Loucy (cell line): ENCODE measurements at regions not wholly inside any gene's neighbourhood (a gene's known extent, or its start where the extent isn't known, plus 50 kb on each side); places are given as distances from the start of the nearest gene placed in this dataset.

Experiments
- H2AFZ ChIP-seq: fragments of 200-600 bp; sonication (generic); 2 replicates; pipeline ENCODE4 v1.6.0; 2016; ENCODE audit warnings: antibody characterized with exemption, mild to moderate bottlenecking, low read length, moderate library complexity
- H3F3A ChIP-seq: fragments of 200-600 bp; 2 replicates; pipeline ENCODE4 v1.6.0; 2016; ENCODE audit warnings: antibody characterized with exemption, low read depth, mild to moderate bottlenecking
- H3K27me3 ChIP-seq: fragments of 200-600 bp; sonication (generic); 2 replicates; pipeline ENCODE4 v1.6.1; 2014; ENCODE audit warnings: low read length, mild to moderate bottlenecking; ENCODE audit not compliant: insufficient read depth, poor library complexity, severe bottlenecking
- H3K36me3 ChIP-seq: fragments of 200-600 bp; sonication (generic); 2 replicates; pipeline ENCODE4 v1.6.1; 2016; ENCODE audit warnings: low read length; ENCODE audit not compliant: insufficient read depth
- H3K4me1 ChIP-seq: fragments of 200-600 bp; sonication (generic); 2 replicates; pipeline ENCODE4 v1.5.1; 2014; ENCODE audit warnings: low read length, mild to moderate bottlenecking; ENCODE audit not compliant: insufficient read depth, poor library complexity, severe bottlenecking
- H3K4me2 ChIP-seq: fragments of 200-600 bp; sonication (generic); 2 replicates; pipeline ENCODE4 v1.6.0; 2014; ENCODE audit warnings: antibody characterized with exemption, low read length, low read depth, mild to moderate bottlenecking; ENCODE audit not compliant: poor library complexity, severe bottlenecking
- H3K4me3 ChIP-seq: fragments of 200-600 bp; sonication (generic); 2 replicates; pipeline ENCODE4 v1.5.1; 2014; ENCODE audit warnings: low read length, mild to moderate bottlenecking, mixed read lengths; ENCODE audit not compliant: poor library complexity, severe bottlenecking
- H3K79me2 ChIP-seq: fragments of 200-600 bp; sonication (generic); 2 replicates; pipeline ENCODE4 v1.6.1; 2014; ENCODE audit warnings: low read length; ENCODE audit not compliant: insufficient read depth
- H3K9ac ChIP-seq: fragments of 200-600 bp; sonication (generic); 2 replicates; pipeline ENCODE4 v1.6.0; 2014; ENCODE audit warnings: mild to moderate bottlenecking, low read depth, low read length, moderate library complexity; ENCODE audit not compliant: poor library complexity, severe bottlenecking
- H3K9me2 ChIP-seq: fragments of 200-600 bp; sonication (generic); replicated peaks from 2 replicates; pipeline ENCODE4 v1.6.1; 2016; ENCODE audit warnings: low read depth, low read length, mixed read lengths
- H3K9me3 ChIP-seq: fragments of 200-600 bp; sonication (generic); 2 replicates; pipeline ENCODE4 v1.6.1; 2014; ENCODE audit warnings: mild to moderate bottlenecking, antibody characterized with exemption, low read length, low read depth; ENCODE audit not compliant: insufficient read depth
- H4K20me1 ChIP-seq: fragments of 200-600 bp; sonication (generic); 2 replicates; pipeline ENCODE4 v1.6.0; 2014; ENCODE audit warnings: antibody characterized with exemption, low read length, mild to moderate bottlenecking; ENCODE audit not compliant: insufficient read depth, poor library complexity, severe bottlenecking
- CTCF ChIP-seq: fragments of 200-600 bp; sonication (generic); conservative IDR thresholded peaks from 2 replicates; pipeline ENCODE4 v1.5.1; 2014; ENCODE audit warnings: mild to moderate bottlenecking, antibody characterized with exemption, low read length
- EZH2phosphoT487 ChIP-seq: fragments of 200-600 bp; IDR thresholded peaks from 2 replicates; pipeline ENCODE4 v1.6.1; 2018; ENCODE audit warnings: antibody characterized with exemption, mild to moderate bottlenecking, moderate library complexity, borderline replicate concordance

GRCh38 chr6:6748001-6748400 lies 159.5 kb downstream of the LY86 start:
- Histone ChIP-seq H3K27me3 (no peaks in the 10 kb centered on the region), H3K9me2 (no peaks in the 10 kb centered on the region), H3F3A (no peaks in the 10 kb centered on the region), H4K20me1 (no peaks in the 10 kb centered on the region), H2AFZ (no peak overlapping the region), H3K36me3 (no peaks in the 10 kb centered on the region), H3K9ac (no peak overlapping the region), H3K4me3 (no peak overlapping the region), H3K4me1 (peaks cover 11% of the 10 kb centered on the region), H3K79me2 (no peaks in the 10 kb centered on the region), H3K9me3 (no peaks in the 10 kb centered on the region), H3K4me2 (no peak overlapping the region)
- no peak for TF ChIP-seq CTCF
- no peak for TF ChIP-seq EZH2phosphoT487

- Histone ChIP-seq H3K9me2 (no peaks in the 10 kb centered on the region), H3K79me2 (no peaks in the 10 kb centered on the region), H3F3A (no peaks in the 10 kb centered on the region), H3K9me3 (no peaks in the 10 kb centered on the region), H3K9ac (no peak overlapping the region), H4K20me1 (no peaks in the 10 kb centered on the region), H3K4me2 (no peak overlapping the region), H3K4me3 (no peak overlapping the region), H3K27me3 (no peaks in the 10 kb centered on the region), H3K36me3 (no peaks in the 10 kb centered on the region), H3K4me1 (peaks cover 11% of the 10 kb centered on the region), H2AFZ (no peak overlapping the region)
- TF ChIP-seq EZH2phosphoT487 = no peak
- TF ChIP-seq CTCF = no peak
Measured at GRCh38 chr6:6749702-6750491, 161.4 kb downstream of the LY86 start.

- Histone ChIP-seq H3K4me1 (peaks cover 11% of the 10 kb centered on the region), H3K9ac (no peak overlapping the region), H2AFZ (no peak overlapping the region), H3K36me3 (no peaks in the 10 kb centered on the region), H3F3A (no peaks in the 10 kb centered on the region), H3K9me3 (no peaks in the 10 kb centered on the region), H4K20me1 (no peaks in the 10 kb centered on the region), H3K9me2 (no peaks in the 10 kb centered on the region), H3K79me2 (no peaks in the 10 kb centered on the region), H3K27me3 (no peaks in the 10 kb centered on the region), H3K4me3 (no peak overlapping the region), H3K4me2 (no peak overlapping the region)
- TF ChIP-seq CTCF = no peak
- TF ChIP-seq EZH2phosphoT487 = no peak
Measured at GRCh38 chr6:6750594-6751265, 162.2 kb downstream of the LY86 start.
